CD8-positive, alpha-beta memory T cell (primary cell): ENCODE measurements at regions not wholly inside any gene's neighbourhood (a gene's known extent, or its start where the extent isn't known, plus 50 kb on each side); places are given as distances from the start of the nearest gene placed in this dataset.

Experiments used
- CTCF ChIA-PET: fragments of 350-600 bp; sonication (Branson Sonifier 250); formaldehyde crosslinking; loops from one replicate; lab custom pipeline; 2021; ENCODE audit warnings: antibody characterized with exemption; lab: Charles Lee
- POLR2A ChIA-PET: fragments of 350-600 bp; sonication (Branson Sonifier 250); formaldehyde crosslinking; loops from one replicate; lab custom pipeline; 2021; ENCODE audit warnings: antibody characterized with exemption; lab: Charles Lee
- DNase-seq, 5 donors: peaks; one replicate each; pipeline versions ENCODE4 v3.0.0 to v3.0.0-alpha.2; 2020 to 2022; ENCODE audit warnings: mixed read lengths in 1 of 5
- H3K27ac ChIP-seq: one replicate; pipeline ENCODE4 v1.7.0; 2013; ENCODE audit warnings: low read depth, mild to moderate bottlenecking, low read length, moderate library complexity
- H3K27me3 ChIP-seq: 2 replicates; pipeline ENCODE4 v1.7.0; 2013; ENCODE audit warnings: low read length, mild to moderate bottlenecking; ENCODE audit not compliant: insufficient read depth, poor library complexity, severe bottlenecking
- H3K36me3 ChIP-seq: 2 replicates; pipeline ENCODE4 v1.7.0; 2013; ENCODE audit warnings: mild to moderate bottlenecking, low read length, moderate library complexity; ENCODE audit not compliant: insufficient read depth
- H3K4me1 ChIP-seq: 2 replicates; pipeline ENCODE4 v1.7.0; 2013; ENCODE audit warnings: mild to moderate bottlenecking, low read length, moderate library complexity; ENCODE audit not compliant: insufficient read depth
- H3K4me3 ChIP-seq: 2 replicates; pipeline ENCODE4 v1.7.0; 2013; ENCODE audit warnings: mild to moderate bottlenecking, low read length
- H3K9me3 ChIP-seq: 2 replicates; pipeline ENCODE4 v1.7.0; 2013; ENCODE audit warnings: mild to moderate bottlenecking, low read length
- H3K27ac Mint-ChIP-seq, 8 donors: one replicate each; pipeline ENCODE4 v1.8.0; 2020 to 2021; ENCODE audit warnings: mixed read lengths in 8 of 8, mild to moderate bottlenecking in 6 of 8, inconsistent platforms in 3 of 8, moderate library complexity in 3 of 8
- H3K27me3 Mint-ChIP-seq, 2 donors: one replicate each; pipeline ENCODE4 v1.8.0; 2020 to 2021; ENCODE audit warnings: mixed read lengths in 2 of 2, mild to moderate bottlenecking in 1 of 2, moderate library complexity in 1 of 2
- H3K36me3 Mint-ChIP-seq, 3 donors: one replicate each; pipeline ENCODE4 v1.8.0; 2020 to 2021; ENCODE audit warnings: mixed read lengths in 3 of 3, inconsistent platforms in 1 of 3, mild to moderate bottlenecking in 1 of 3
- H3K4me1 Mint-ChIP-seq, 3 donors: one replicate each; pipeline ENCODE4 v1.8.0; 2020 to 2021; ENCODE audit warnings: mixed read lengths in 3 of 3, inconsistent platforms in 1 of 3, mild to moderate bottlenecking in 1 of 3
- H3K4me3 Mint-ChIP-seq, 7 donors: one replicate each; pipeline ENCODE4 v1.8.0; 2020 to 2021; ENCODE audit warnings: mixed read lengths in 7 of 7, mild to moderate bottlenecking in 6 of 7, moderate library complexity in 4 of 7, inconsistent platforms in 2 of 7
- H3K9me3 Mint-ChIP-seq, 5 donors: one replicate each; pipeline ENCODE4 v1.8.0; 2020 to 2022; ENCODE audit warnings: mixed read lengths in 5 of 5, mild to moderate bottlenecking in 3 of 5, moderate library complexity in 2 of 5, inconsistent platforms in 1 of 5

- DNase-seq: no peak
- no peaks in the 10 kb centered on the region for H3K4me1 ChIP-seq
- H3K9me3 Mint-ChIP-seq: no peaks in the 10 kb centered on the region
- H3K27ac Mint-ChIP-seq: no peak overlapping the region
- ChIA-PET CTCF (no interaction called here), POLR2A (no interaction called here)
- no peaks in the 10 kb centered on the region for H3K36me3 Mint-ChIP-seq
- no peak overlapping the region for H3K4me3 Mint-ChIP-seq
- no peaks in the 10 kb centered on the region for H3K36me3 ChIP-seq
- H3K27me3 Mint-ChIP-seq: peaks cover 9 to 11% of the 10 kb centered on the region in 2 donors
- H3K27me3 ChIP-seq: peaks cover 5% of the 10 kb centered on the region
- no peak overlapping the region for H3K27ac ChIP-seq
- H3K9me3 ChIP-seq: no peaks in the 10 kb centered on the region
- no peak overlapping the region for H3K4me3 ChIP-seq
- peaks cover 0 to 4% (median 0%) of the 10 kb centered on the region in 3 donors for H3K4me1 Mint-ChIP-seq
Observed at GRCh38 chr1:57616921-57617320, 193.1 kb upstream of the DAB1 start.

- no peak overlapping the region for H3K4me3 ChIP-seq
- ChIA-PET CTCF (interaction anchor here (0.6 kb wide), 1 partner anchor 134 kb away, joined by 4 read pairs; no protein-coding TSS in a partner anchor), POLR2A (no interaction called here)
- H3K4me1 Mint-ChIP-seq: peaks cover 0 to 4% (median 0%) of the 10 kb centered on the region in 3 donors
- peaks cover 0 to 3% (median 0%) of the 10 kb centered on the region in 5 donors for H3K9me3 Mint-ChIP-seq
- no peaks in the 10 kb centered on the region for H3K36me3 ChIP-seq
- H3K36me3 Mint-ChIP-seq: no peaks in the 10 kb centered on the region
- DNase-seq: no peak
- peaks cover 11 to 12% of the 10 kb centered on the region in 2 donors for H3K27me3 Mint-ChIP-seq
- peaks cover 5% of the 10 kb centered on the region for H3K27me3 ChIP-seq
- H3K4me3 Mint-ChIP-seq: no peak overlapping the region
- no peak overlapping the region for H3K27ac Mint-ChIP-seq
- no peaks in the 10 kb centered on the region for H3K4me1 ChIP-seq
- H3K9me3 ChIP-seq: no peaks in the 10 kb centered on the region
- H3K27ac ChIP-seq: no peak overlapping the region
Observed at GRCh38 chr1:57615956-57616355, 192.1 kb upstream of the DAB1 start.

- peaks cover 0 to 3% (median 0%) of the 10 kb centered on the region in 5 donors for H3K9me3 Mint-ChIP-seq
- Histone ChIP-seq H3K27me3 (peaks cover 5% of the 10 kb centered on the region), H3K4me1 (no peaks in the 10 kb centered on the region), H3K9me3 (no peaks in the 10 kb centered on the region), H3K27ac (no peak overlapping the region), H3K36me3 (no peaks in the 10 kb centered on the region), H3K4me3 (no peak overlapping the region)
- peaks cover 10 to 13% of the 10 kb centered on the region in 2 donors for H3K27me3 Mint-ChIP-seq
- no peak for DNase-seq
- no peak overlapping the region for H3K27ac Mint-ChIP-seq
- CTCF ChIA-PET: no interaction called here
- peaks cover 0 to 4% (median 0%) of the 10 kb centered on the region in 3 donors for H3K4me1 Mint-ChIP-seq
- H3K4me3 Mint-ChIP-seq: no peak overlapping the region
- POLR2A ChIA-PET: no interaction called here
- no peaks in the 10 kb centered on the region for H3K36me3 Mint-ChIP-seq
Observed at GRCh38 chr1:57612833-57613232, 189.0 kb upstream of the DAB1 start.

- H3K27me3 Mint-ChIP-seq: peaks cover 0 to 3% of the 10 kb centered on the region in 2 donors
- H3K4me1 Mint-ChIP-seq: no peaks in the 10 kb centered on the region
- Histone ChIP-seq H3K9me3 (no peaks in the 10 kb centered on the region), H3K27ac (no peak overlapping the region), H3K4me1 (no peaks in the 10 kb centered on the region), H3K4me3 (no peak overlapping the region), H3K36me3 (no peaks in the 10 kb centered on the region), H3K27me3 (no peaks in the 10 kb centered on the region)
- POLR2A ChIA-PET: no interaction called here
- H3K27ac Mint-ChIP-seq: no peak overlapping the region
- DNase-seq: no peak
- no peak overlapping the region for H3K4me3 Mint-ChIP-seq
- CTCF ChIA-PET: no interaction called here
- peaks cover 0 to 2% (median 0%) of the 10 kb centered on the region in 5 donors for H3K9me3 Mint-ChIP-seq
- no peaks in the 10 kb centered on the region for H3K36me3 Mint-ChIP-seq
Observed at GRCh38 chr1:57605933-57606332, 182.1 kb upstream of the DAB1 start.

GRCh38 chr1:57603696-57604095 lies 179.8 kb upstream of the DAB1 start:
- no peak overlapping the region for H3K27ac Mint-ChIP-seq
- H3K9me3 Mint-ChIP-seq: peaks cover 0 to 2% (median 0%) of the 10 kb centered on the region in 5 donors
- POLR2A ChIA-PET: no interaction called here
- H3K27me3 Mint-ChIP-seq: peaks cover 0 to 2% of the 10 kb centered on the region in 2 donors
- no peak overlapping the region for H3K27ac ChIP-seq
- no peak for DNase-seq
- peaks cover 0 to 4% (median 0%) of the 10 kb centered on the region in 3 donors for H3K36me3 Mint-ChIP-seq
- no peaks in the 10 kb centered on the region for H3K36me3 ChIP-seq
- H3K9me3 ChIP-seq: no peaks in the 10 kb centered on the region
- no peak overlapping the region for H3K4me3 Mint-ChIP-seq
- no peaks in the 10 kb centered on the region for H3K4me1 Mint-ChIP-seq
- H3K27me3 ChIP-seq: no peaks in the 10 kb centered on the region
- no peaks in the 10 kb centered on the region for H3K4me1 ChIP-seq
- H3K4me3 ChIP-seq: no peak overlapping the region
- CTCF ChIA-PET: no interaction called here

GRCh38 chr1:57600424-57600823 lies 176.6 kb upstream of the DAB1 start:
- no peaks in the 10 kb centered on the region for H3K4me1 ChIP-seq
- no peak overlapping the region for H3K4me3 ChIP-seq
- peaks cover 0 to 5% of the 10 kb centered on the region in 2 donors for H3K27me3 Mint-ChIP-seq
- no peak for DNase-seq
- no peaks in the 10 kb centered on the region for H3K27me3 ChIP-seq
- no peak overlapping the region for H3K27ac ChIP-seq
- H3K9me3 Mint-ChIP-seq: peaks cover 0 to 2% (median 0%) of the 10 kb centered on the region in 5 donors
- no peaks in the 10 kb centered on the region for H3K4me1 Mint-ChIP-seq
- no peaks in the 10 kb centered on the region for H3K9me3 ChIP-seq
- H3K36me3 ChIP-seq: no peaks in the 10 kb centered on the region
- H3K36me3 Mint-ChIP-seq: peaks cover 0 to 4% (median 0%) of the 10 kb centered on the region in 3 donors
- CTCF ChIA-PET: no interaction called here
- H3K4me3 Mint-ChIP-seq: no peak overlapping the region
- POLR2A ChIA-PET: no interaction called here
- no peak overlapping the region for H3K27ac Mint-ChIP-seq

- no peak overlapping the region for H3K4me3 ChIP-seq
- Mint-ChIP-seq H3K9me3 (no peaks in the 10 kb centered on the region), H3K4me3 (no peak overlapping the region), H3K27me3 (peaks cover 0 to 5% of the 10 kb centered on the region in 2 donors), H3K4me1 (no peaks in the 10 kb centered on the region), H3K36me3 (peaks cover 0 to 4% (median 0%) of the 10 kb centered on the region in 3 donors), H3K27ac (no peak overlapping the region)
- no peak overlapping the region for H3K27ac ChIP-seq
- H3K36me3 ChIP-seq: no peaks in the 10 kb centered on the region
- H3K4me1 ChIP-seq: no peaks in the 10 kb centered on the region
- no peaks in the 10 kb centered on the region for H3K9me3 ChIP-seq
- H3K27me3 ChIP-seq: no peaks in the 10 kb centered on the region
- ChIA-PET POLR2A (no interaction called here), CTCF (no interaction called here)
- no peak for DNase-seq
Observed at GRCh38 chr1:57599236-57599994, 175.6 kb upstream of the DAB1 start.

- POLR2A ChIA-PET: no interaction called here
- no peaks in the 10 kb centered on the region for H3K27me3 ChIP-seq
- peaks cover 0 to 4% (median 0%) of the 10 kb centered on the region in 3 donors for H3K36me3 Mint-ChIP-seq
- no peaks in the 10 kb centered on the region for H3K9me3 Mint-ChIP-seq
- DNase-seq: no peak
- no peak overlapping the region for H3K27ac Mint-ChIP-seq
- no peaks in the 10 kb centered on the region for H3K36me3 ChIP-seq
- peaks cover 0 to 3% of the 10 kb centered on the region in 2 donors for H3K27me3 Mint-ChIP-seq
- H3K4me3 ChIP-seq: no peak overlapping the region
- CTCF ChIA-PET: no interaction called here
- H3K4me1 Mint-ChIP-seq: no peaks in the 10 kb centered on the region
- H3K27ac ChIP-seq: no peak overlapping the region
- no peaks in the 10 kb centered on the region for H3K4me1 ChIP-seq
- H3K4me3 Mint-ChIP-seq: no peak overlapping the region
- no peaks in the 10 kb centered on the region for H3K9me3 ChIP-seq
Observed at GRCh38 chr1:57597036-57597435, 173.2 kb upstream of the DAB1 start.
